ENCODE measurements at regions not wholly inside any gene's neighbourhood (a gene's known extent, or its start where the extent isn't known, plus 50 kb on each side); places are given as distances from the start of the nearest gene placed in this dataset.

DNA sequence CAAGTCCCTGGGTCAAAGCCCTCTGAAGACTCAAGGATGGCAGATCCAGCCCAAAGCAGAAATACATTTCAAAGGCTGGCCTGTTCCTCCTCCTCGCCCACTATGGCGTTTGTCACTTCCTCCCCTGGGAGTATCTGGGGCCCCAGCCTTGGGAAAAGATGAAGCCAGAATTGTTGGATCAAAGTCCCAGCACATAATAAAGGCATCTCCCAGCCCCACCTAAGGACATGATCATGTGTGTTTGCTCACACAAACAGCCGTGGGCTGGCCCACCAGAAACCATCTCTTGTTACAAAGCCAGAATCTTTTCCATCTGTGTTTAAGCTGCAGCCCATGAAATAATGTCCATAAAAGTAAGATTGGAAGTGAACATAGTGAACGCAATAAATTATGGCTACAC lies 50.1 kb upstream of the HAAO start:
- DNase-seq (ENCODE audit: low spot score), result no peak
- TF ChIP-seq, protein P1, sequence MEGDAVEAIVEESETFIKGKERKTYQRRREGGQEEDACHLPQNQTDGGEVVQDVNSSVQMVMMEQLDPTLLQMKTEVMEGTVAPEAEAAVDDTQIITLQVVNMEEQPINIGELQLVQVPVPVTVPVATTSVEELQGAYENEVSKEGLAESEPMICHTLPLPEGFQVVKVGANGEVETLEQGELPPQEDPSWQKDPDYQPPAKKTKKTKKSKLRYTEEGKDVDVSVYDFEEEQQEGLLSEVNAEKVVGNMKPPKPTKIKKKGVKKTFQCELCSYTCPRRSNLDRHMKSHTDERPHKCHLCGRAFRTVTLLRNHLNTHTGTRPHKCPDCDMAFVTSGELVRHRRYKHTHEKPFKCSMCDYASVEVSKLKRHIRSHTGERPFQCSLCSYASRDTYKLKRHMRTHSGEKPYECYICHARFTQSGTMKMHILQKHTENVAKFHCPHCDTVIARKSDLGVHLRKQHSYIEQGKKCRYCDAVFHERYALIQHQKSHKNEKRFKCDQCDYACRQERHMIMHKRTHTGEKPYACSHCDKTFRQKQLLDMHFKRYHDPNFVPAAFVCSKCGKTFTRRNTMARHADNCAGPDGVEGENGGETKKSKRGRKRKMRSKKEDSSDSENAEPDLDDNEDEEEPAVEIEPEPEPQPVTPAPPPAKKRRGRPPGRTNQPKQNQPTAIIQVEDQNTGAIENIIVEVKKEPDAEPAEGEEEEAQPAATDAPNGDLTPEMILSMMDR (IDR thresholded peaks at IDR 0.05; ENCODE audit: extremely low read depth, insufficient read depth, missing control alignments), result no peak
- in situ Hi-C loops (cut with MboI; ENCODE audit: low pct_unique_long_range_greater_than_20kb, low sequenced_read_pairs, unreplicated experiment), result no loop called here
